Neural crest cell (in vitro differentiated cells): ENCODE measurements at regions not wholly inside any gene's neighbourhood (a gene's known extent, or its start where the extent isn't known, plus 50 kb on each side); places are given as distances from the start of the nearest gene placed in this dataset.

Experiments used
- DNase-seq: peaks from one replicate; pipeline ENCODE4 v3.0.0; 2021; ENCODE audit warnings: low read depth, mixed read lengths, low spot score
- H3K27ac Mint-ChIP-seq: one replicate; pipeline ENCODE4 v1.8.0; 2021; ENCODE audit warnings: mild to moderate bottlenecking, mixed read lengths; ENCODE audit not compliant: unreplicated experiment
- H3K27me3 Mint-ChIP-seq: 2 replicates; pipeline ENCODE4 v1.8.0; 2021; ENCODE audit warnings: low read depth, mild to moderate bottlenecking, mixed read lengths
- H3K36me3 Mint-ChIP-seq: 2 replicates; pipeline ENCODE4 v1.8.0; 2021; ENCODE audit warnings: low read depth, mild to moderate bottlenecking, mixed read lengths
- H3K4me1 Mint-ChIP-seq: 2 replicates; pipeline ENCODE4 v1.8.0; 2021; ENCODE audit warnings: mixed read lengths
- H3K4me3 Mint-ChIP-seq: one replicate; pipeline ENCODE4 v1.8.0; 2021; ENCODE audit warnings: mild to moderate bottlenecking, mixed read lengths
- H3K9me3 Mint-ChIP-seq: 2 replicates; pipeline ENCODE4 v1.8.0; 2021; ENCODE audit warnings: mixed read lengths
- TF ChIP-seq, protein P1 (sequence below): fragments of 200-600 bp; sonication (generic); conservative IDR thresholded peaks from 2 replicates; pipeline ENCODE4 v1.5.0; 2021; ENCODE audit warnings: antibody characterized with exemption, mild to moderate bottlenecking

DNA sequence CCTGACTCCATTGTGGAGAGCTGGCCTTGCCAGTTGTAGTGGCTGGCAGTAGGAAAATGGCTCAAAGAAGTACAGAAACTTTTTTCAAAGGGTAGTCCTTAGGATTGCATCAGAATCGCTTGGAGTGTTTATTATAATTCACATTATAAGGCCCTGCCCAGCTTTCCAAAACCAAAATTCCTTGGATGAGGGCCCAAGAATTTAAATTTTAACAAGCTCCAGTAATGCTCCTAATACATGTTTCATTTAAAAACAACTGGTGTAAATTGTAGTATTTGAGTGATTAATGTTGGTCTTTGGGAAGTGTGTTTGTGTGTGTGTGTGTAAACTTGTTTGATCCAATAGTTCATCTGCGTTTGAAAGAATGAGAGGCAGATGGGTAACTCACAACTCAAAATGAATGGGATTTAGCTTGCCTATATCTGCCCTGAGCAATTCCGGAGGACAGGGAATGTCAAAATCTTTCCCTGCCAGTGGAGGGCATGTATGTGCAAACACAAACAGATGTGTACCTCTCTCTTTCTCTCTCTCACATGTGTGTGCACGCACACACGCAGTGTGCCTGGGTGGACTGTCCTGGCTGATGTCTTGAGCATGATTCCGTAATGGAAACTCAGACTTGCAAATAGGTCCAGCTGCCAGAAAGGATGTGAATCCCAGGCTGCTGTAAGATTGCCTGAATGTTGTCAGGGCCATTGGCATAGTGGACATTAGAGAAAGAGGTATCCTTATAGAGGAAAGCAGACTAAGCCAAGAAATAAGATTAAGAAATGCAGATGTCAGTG lies 293.1 kb downstream of the LMX1A start:
- Mint-ChIP-seq H3K9me3 (no peaks in the 10 kb centered on the region), H3K27me3 (no peaks in the 10 kb centered on the region), H3K4me1 (no peaks in the 10 kb centered on the region), H3K27ac (no peak overlapping the region), H3K4me3 (no peak overlapping the region), H3K36me3 (no peaks in the 10 kb centered on the region)
- DNase-seq: no peak
- TF ChIP-seq, protein P1, sequence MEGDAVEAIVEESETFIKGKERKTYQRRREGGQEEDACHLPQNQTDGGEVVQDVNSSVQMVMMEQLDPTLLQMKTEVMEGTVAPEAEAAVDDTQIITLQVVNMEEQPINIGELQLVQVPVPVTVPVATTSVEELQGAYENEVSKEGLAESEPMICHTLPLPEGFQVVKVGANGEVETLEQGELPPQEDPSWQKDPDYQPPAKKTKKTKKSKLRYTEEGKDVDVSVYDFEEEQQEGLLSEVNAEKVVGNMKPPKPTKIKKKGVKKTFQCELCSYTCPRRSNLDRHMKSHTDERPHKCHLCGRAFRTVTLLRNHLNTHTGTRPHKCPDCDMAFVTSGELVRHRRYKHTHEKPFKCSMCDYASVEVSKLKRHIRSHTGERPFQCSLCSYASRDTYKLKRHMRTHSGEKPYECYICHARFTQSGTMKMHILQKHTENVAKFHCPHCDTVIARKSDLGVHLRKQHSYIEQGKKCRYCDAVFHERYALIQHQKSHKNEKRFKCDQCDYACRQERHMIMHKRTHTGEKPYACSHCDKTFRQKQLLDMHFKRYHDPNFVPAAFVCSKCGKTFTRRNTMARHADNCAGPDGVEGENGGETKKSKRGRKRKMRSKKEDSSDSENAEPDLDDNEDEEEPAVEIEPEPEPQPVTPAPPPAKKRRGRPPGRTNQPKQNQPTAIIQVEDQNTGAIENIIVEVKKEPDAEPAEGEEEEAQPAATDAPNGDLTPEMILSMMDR: no peak

DNA sequence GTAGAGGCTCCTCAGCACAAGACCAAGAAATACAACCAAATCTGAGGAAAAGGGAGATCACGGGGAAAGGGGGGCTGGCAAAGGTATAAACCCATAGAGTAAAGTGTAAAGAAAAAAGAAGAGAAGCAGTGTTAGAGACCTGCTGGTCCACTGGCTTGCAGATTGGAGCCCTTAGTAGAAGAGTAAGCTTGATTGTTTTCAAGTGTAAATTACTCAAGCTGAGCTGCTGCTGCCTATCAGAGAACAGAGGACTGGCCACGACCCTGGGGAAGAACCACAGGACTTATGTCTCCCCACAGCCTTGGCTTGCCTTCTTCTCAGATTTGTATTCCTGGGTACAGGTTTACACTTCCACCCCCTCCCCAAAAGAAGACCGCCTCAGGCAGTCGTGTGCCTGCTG lies 294.2 kb downstream of the LMX1A start:
- TF ChIP-seq, protein P1: no peak
- no peak overlapping the region for H3K4me3 Mint-ChIP-seq
- H3K27me3 Mint-ChIP-seq: no peaks in the 10 kb centered on the region
- no peak overlapping the region for H3K27ac Mint-ChIP-seq
- H3K9me3 Mint-ChIP-seq: no peaks in the 10 kb centered on the region
- DNase-seq: no peak
- no peaks in the 10 kb centered on the region for H3K36me3 Mint-ChIP-seq
- no peaks in the 10 kb centered on the region for H3K4me1 Mint-ChIP-seq

DNA sequence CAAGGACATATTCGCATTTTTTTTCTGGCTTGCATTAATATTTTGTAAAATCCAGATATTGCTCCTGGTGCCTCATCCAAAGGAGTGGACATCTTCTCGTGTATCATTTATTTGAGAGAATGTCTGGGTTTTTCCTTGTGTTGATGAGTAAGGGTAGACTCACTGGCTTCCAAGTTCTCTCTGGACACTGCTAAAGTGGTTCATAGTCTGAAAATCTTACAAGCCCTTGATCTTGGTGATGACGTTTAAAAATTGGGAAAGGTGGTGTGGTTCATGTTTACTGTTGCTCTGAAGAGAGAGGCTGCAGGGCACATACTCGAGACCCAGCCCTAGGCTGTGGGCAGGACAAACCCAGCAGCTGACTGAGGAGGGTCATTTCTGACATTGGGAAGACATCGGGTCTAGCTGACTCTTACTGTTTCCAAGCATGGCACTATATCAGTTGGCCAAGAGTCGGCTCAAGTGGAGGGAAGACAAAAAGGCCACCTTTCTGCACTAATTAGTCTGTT lies 296.2 kb downstream of the LMX1A start:
- H3K9me3 Mint-ChIP-seq: no peaks in the 10 kb centered on the region
- no peaks in the 10 kb centered on the region for H3K36me3 Mint-ChIP-seq
- no peak for DNase-seq
- H3K4me1 Mint-ChIP-seq: no peaks in the 10 kb centered on the region
- TF ChIP-seq, protein P1: no peak
- no peak overlapping the region for H3K27ac Mint-ChIP-seq
- no peaks in the 10 kb centered on the region for H3K27me3 Mint-ChIP-seq
- H3K4me3 Mint-ChIP-seq: no peak overlapping the region

DNA sequence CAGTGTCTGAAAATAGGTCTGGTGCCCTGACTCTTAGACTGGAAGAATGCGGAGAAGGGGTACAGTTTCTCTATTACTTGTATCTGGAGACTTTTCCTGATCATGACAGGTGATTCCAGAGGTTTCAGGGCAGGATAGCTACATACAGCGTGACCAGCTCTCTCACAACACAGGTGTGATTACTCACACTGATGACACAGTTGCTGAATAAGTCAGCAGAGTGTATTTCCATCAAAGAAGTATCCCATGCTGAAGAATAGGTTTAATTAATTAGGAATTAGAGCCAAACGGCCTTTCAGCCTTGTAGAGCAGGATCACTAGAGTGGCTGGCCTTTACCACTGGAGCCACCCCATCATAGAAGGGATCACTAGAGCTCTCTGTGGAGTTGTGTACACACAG lies 298.6 kb downstream of the LMX1A start:
- Mint-ChIP-seq H3K27ac (no peak overlapping the region), H3K4me3 (no peak overlapping the region), H3K9me3 (no peaks in the 10 kb centered on the region), H3K36me3 (no peaks in the 10 kb centered on the region), H3K4me1 (peaks cover 16% of the 10 kb centered on the region), H3K27me3 (no peaks in the 10 kb centered on the region)
- TF ChIP-seq, protein P1: no peak
- DNase-seq: no peak

DNA sequence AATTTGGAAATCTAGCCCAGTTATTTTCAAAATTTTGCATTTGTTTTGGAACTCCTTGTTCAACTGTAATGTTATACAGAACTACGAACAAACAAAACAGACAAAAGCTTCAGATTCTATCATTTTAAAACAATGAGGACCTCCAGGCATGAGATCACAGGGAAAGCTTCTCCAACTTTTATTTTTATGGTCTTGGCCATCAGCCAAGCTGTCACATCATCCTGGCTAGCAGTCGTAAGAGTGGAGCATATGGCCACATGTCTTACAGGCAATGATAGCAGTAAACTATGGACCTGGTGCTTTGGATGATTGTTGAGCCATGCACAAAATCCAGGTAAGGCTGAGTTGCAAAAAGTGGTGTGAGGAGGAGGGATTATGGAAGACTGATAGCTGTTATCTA lies 299.6 kb downstream of the LMX1A start:
- Mint-ChIP-seq H3K27ac (no peak overlapping the region), H3K27me3 (no peaks in the 10 kb centered on the region), H3K36me3 (no peaks in the 10 kb centered on the region), H3K4me1 (peaks cover 18% of the 10 kb centered on the region), H3K9me3 (no peaks in the 10 kb centered on the region), H3K4me3 (no peak overlapping the region)
- TF ChIP-seq, protein P1: no peak
- DNase-seq: no peak
